Activated T-cell treated with anti-CD3 and anti-CD28 coated beads, Interleukin-2, amount 50 U/mL, for 24 hours (primary cell): ENCODE measurements at regions not wholly inside any gene's neighbourhood (a gene's known extent, or its start where the extent isn't known, plus 50 kb on each side); places are given as distances from the start of the nearest gene placed in this dataset.

Source experiments
- DNase-seq: peaks from one replicate; pipeline ENCODE4 v3.0.0-alpha.2; 2020
- H3K27ac Mint-ChIP-seq: 2 replicates; pipeline ENCODE4 v1.8.0; 2020; ENCODE audit warnings: mild to moderate bottlenecking, mixed read lengths
- H3K27me3 Mint-ChIP-seq: 2 replicates; pipeline ENCODE4 v1.8.0; 2020; ENCODE audit warnings: mixed read lengths
- H3K36me3 Mint-ChIP-seq: 2 replicates; pipeline ENCODE4 v1.8.0; 2020; ENCODE audit warnings: low read depth, mixed read lengths
- H3K4me1 Mint-ChIP-seq: 2 replicates; pipeline ENCODE4 v1.8.0; 2020; ENCODE audit warnings: low read depth, mixed read lengths
- H3K4me3 Mint-ChIP-seq: 2 replicates; pipeline ENCODE4 v1.8.0; 2020; ENCODE audit warnings: mild to moderate bottlenecking, moderate library complexity, mixed read lengths
- H3K9me3 Mint-ChIP-seq: 2 replicates; pipeline ENCODE4 v1.8.0; 2020; ENCODE audit warnings: mixed read lengths

GRCh38 chr9:108550106-108550505, 305.7 kb downstream of the ACTL7B start:
- no peaks in the 10 kb centered on the region for H3K9me3 Mint-ChIP-seq
- no peak for DNase-seq
- H3K27me3 Mint-ChIP-seq, result no peaks in the 10 kb centered on the region
- H3K4me3 Mint-ChIP-seq, result no peak overlapping the region
- no peaks in the 10 kb centered on the region for H3K36me3 Mint-ChIP-seq
- no peaks in the 10 kb centered on the region for H3K4me1 Mint-ChIP-seq
- no peak overlapping the region for H3K27ac Mint-ChIP-seq

- DNase-seq, result no peak
- no peaks in the 10 kb centered on the region for H3K27me3 Mint-ChIP-seq
- H3K27ac Mint-ChIP-seq, result no peak overlapping the region
- no peak overlapping the region for H3K4me3 Mint-ChIP-seq
- H3K4me1 Mint-ChIP-seq, result no peaks in the 10 kb centered on the region
- H3K9me3 Mint-ChIP-seq, result no peaks in the 10 kb centered on the region
- no peaks in the 10 kb centered on the region for H3K36me3 Mint-ChIP-seq
Measured at GRCh38 chr9:108549184-108549583, 306.6 kb downstream of the ACTL7B start.

- no peak for DNase-seq
- no peak overlapping the region for H3K27ac Mint-ChIP-seq
- H3K4me3 Mint-ChIP-seq, result no peak overlapping the region
- H3K4me1 Mint-ChIP-seq, result no peaks in the 10 kb centered on the region
- H3K9me3 Mint-ChIP-seq, result peaks cover 4% of the 10 kb centered on the region
- H3K36me3 Mint-ChIP-seq, result no peaks in the 10 kb centered on the region
- H3K27me3 Mint-ChIP-seq, result no peaks in the 10 kb centered on the region
Measured at GRCh38 chr9:108547411-108548135, 308.2 kb downstream of the ACTL7B start.

GRCh38 chr9:108546215-108546614, 309.6 kb downstream of the ACTL7B start:
- no peak overlapping the region for H3K27ac Mint-ChIP-seq
- H3K27me3 Mint-ChIP-seq, result no peaks in the 10 kb centered on the region

GRCh38 chr9:108545436-108545835, 310.4 kb downstream of the ACTL7B start:
- no peak overlapping the region for H3K27ac Mint-ChIP-seq
- no peaks in the 10 kb centered on the region for H3K4me1 Mint-ChIP-seq
- no peaks in the 10 kb centered on the region for H3K36me3 Mint-ChIP-seq
- H3K9me3 Mint-ChIP-seq, result peaks cover 4% of the 10 kb centered on the region
- DNase-seq, result no peak
- no peak overlapping the region for H3K4me3 Mint-ChIP-seq
- H3K27me3 Mint-ChIP-seq, result no peaks in the 10 kb centered on the region

More at GRCh38 chr9:108546215-108546614, 309.6 kb downstream of the ACTL7B start:
- Mint-ChIP-seq H3K4me3 (no peak overlapping the region), H3K4me1 (no peaks in the 10 kb centered on the region), H3K36me3 (no peaks in the 10 kb centered on the region), H3K9me3 (peaks cover 4% of the 10 kb centered on the region)
- no peak for DNase-seq

GRCh38 chr9:108544866-108545265, 310.9 kb downstream of the ACTL7B start:
- no peak for DNase-seq
- Mint-ChIP-seq H3K9me3 (peaks cover 4% of the 10 kb centered on the region), H3K4me3 (no peak overlapping the region)

GRCh38 chr9:108543251-108543778, 312.5 kb downstream of the ACTL7B start:
- Mint-ChIP-seq H3K9me3 (peaks cover 4% of the 10 kb centered on the region), H3K27ac (no peak overlapping the region), H3K4me3 (no peak overlapping the region), H3K4me1 (no peaks in the 10 kb centered on the region), H3K36me3 (no peaks in the 10 kb centered on the region), H3K27me3 (no peaks in the 10 kb centered on the region)
- no peak for DNase-seq

More at GRCh38 chr9:108544866-108545265, 310.9 kb downstream of the ACTL7B start:
- no peaks in the 10 kb centered on the region for H3K36me3 Mint-ChIP-seq
- H3K27me3 Mint-ChIP-seq, result no peaks in the 10 kb centered on the region
- H3K27ac Mint-ChIP-seq, result no peak overlapping the region
- no peaks in the 10 kb centered on the region for H3K4me1 Mint-ChIP-seq

- Mint-ChIP-seq H3K36me3 (no peaks in the 10 kb centered on the region), H3K4me3 (no peak overlapping the region), H3K4me1 (no peaks in the 10 kb centered on the region), H3K9me3 (no peaks in the 10 kb centered on the region), H3K27me3 (no peaks in the 10 kb centered on the region), H3K27ac (no peak overlapping the region)
- no peak for DNase-seq
Measured at GRCh38 chr9:108537756-108538155, 318.0 kb downstream of the ACTL7B start.

- Mint-ChIP-seq H3K27ac (no peak overlapping the region), H3K9me3 (no peaks in the 10 kb centered on the region), H3K4me3 (no peak overlapping the region), H3K27me3 (no peaks in the 10 kb centered on the region), H3K4me1 (no peaks in the 10 kb centered on the region), H3K36me3 (no peaks in the 10 kb centered on the region)
- no peak for DNase-seq
Measured at GRCh38 chr9:108536836-108537601, 318.8 kb downstream of the ACTL7B start.

- Mint-ChIP-seq H3K4me1 (no peaks in the 10 kb centered on the region), H3K9me3 (peaks cover 2% of the 10 kb centered on the region), H3K27me3 (no peaks in the 10 kb centered on the region), H3K4me3 (no peak overlapping the region), H3K27ac (no peak overlapping the region), H3K36me3 (no peaks in the 10 kb centered on the region)
- DNase-seq, result no peak
Measured at GRCh38 chr9:108535526-108535925, 320.3 kb downstream of the ACTL7B start.

GRCh38 chr9:108534741-108535140, 321.0 kb downstream of the ACTL7B start:
- Mint-ChIP-seq H3K27ac (no peak overlapping the region), H3K27me3 (no peaks in the 10 kb centered on the region), H3K4me1 (no peaks in the 10 kb centered on the region), H3K9me3 (peaks cover 2% of the 10 kb centered on the region), H3K4me3 (no peak overlapping the region), H3K36me3 (no peaks in the 10 kb centered on the region)
- no peak for DNase-seq

- Mint-ChIP-seq H3K27me3 (no peaks in the 10 kb centered on the region), H3K36me3 (no peaks in the 10 kb centered on the region), H3K9me3 (peaks cover 4% of the 10 kb centered on the region), H3K4me3 (no peak overlapping the region), H3K27ac (no peak overlapping the region), H3K4me1 (no peaks in the 10 kb centered on the region)
- no peak for DNase-seq
Measured at GRCh38 chr9:108530141-108530540, 325.6 kb downstream of the ACTL7B start.

- DNase-seq, result no peak
- H3K27me3 Mint-ChIP-seq, result no peaks in the 10 kb centered on the region
- H3K9me3 Mint-ChIP-seq, result peaks cover 4% of the 10 kb centered on the region
- no peak overlapping the region for H3K4me3 Mint-ChIP-seq
- no peaks in the 10 kb centered on the region for H3K4me1 Mint-ChIP-seq
- no peaks in the 10 kb centered on the region for H3K36me3 Mint-ChIP-seq
- H3K27ac Mint-ChIP-seq, result no peak overlapping the region
Measured at GRCh38 chr9:108528231-108528630, 327.6 kb downstream of the ACTL7B start.

GRCh38 chr9:108526518-108526917, 329.3 kb downstream of the ACTL7B start:
- no peak for DNase-seq
- Mint-ChIP-seq H3K27ac (no peak overlapping the region), H3K27me3 (no peaks in the 10 kb centered on the region), H3K4me1 (no peaks in the 10 kb centered on the region), H3K4me3 (no peak overlapping the region), H3K36me3 (no peaks in the 10 kb centered on the region), H3K9me3 (peaks cover 4% of the 10 kb centered on the region)

GRCh38 chr9:108525186-108525585, 330.6 kb downstream of the ACTL7B start:
- H3K27ac Mint-ChIP-seq, result no peak overlapping the region
- no peak overlapping the region for H3K4me3 Mint-ChIP-seq
- H3K4me1 Mint-ChIP-seq, result no peaks in the 10 kb centered on the region
- H3K9me3 Mint-ChIP-seq, result peaks cover 2% of the 10 kb centered on the region
- DNase-seq, result no peak
- H3K36me3 Mint-ChIP-seq, result no peaks in the 10 kb centered on the region
- no peaks in the 10 kb centered on the region for H3K27me3 Mint-ChIP-seq
